ENCODE measurements at regions not wholly inside any gene's neighbourhood (a gene's known extent, or its start where the extent isn't known, plus 50 kb on each side); places are given as distances from the start of the nearest gene placed in this dataset.

DNA sequence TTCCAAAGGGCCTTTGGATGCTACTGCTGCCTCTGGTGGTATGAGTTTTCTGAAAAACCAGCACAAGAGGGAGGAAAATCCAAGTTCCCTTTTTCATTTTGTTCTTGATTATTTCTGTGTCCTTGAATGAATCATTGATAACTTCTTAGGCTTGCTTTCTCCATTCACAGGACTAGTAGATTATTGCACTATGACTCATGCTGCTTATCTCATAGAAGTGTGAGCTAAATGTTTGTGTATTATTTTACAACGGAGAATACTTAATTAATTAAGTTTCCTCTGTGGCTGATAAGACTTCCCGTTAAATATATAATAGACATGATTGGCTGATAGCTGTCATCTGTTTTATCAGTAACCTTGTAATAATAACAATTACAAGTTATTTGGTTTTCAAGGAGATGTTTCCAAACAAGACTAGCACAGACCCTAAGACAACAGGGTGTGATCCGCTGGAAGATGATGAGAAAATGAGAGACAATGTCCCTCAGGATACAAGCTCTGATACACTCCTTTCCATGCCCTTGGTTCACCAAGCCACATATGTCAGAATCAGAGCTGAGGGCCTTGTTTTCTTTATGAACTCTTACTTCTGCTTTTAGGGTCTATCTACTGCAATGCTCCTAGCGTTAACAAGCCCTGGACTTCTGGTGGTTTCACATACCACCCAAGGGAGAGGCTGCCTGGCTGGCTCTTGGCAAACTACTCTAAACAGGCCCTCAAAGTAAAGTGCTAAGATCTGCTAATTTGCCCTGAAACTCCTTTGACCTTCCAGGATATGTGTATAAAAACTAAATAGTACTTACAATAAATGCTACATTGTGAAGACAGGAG is 1078.3 kb downstream of the TTLL7 start:
- no peak overlapping the region for H3K4me3 ChIP-seq
- H3K27ac ChIP-seq = peak overlapping the region in 1 of 2 donors; percentile 11
- TF ChIP-seq, protein P1, sequence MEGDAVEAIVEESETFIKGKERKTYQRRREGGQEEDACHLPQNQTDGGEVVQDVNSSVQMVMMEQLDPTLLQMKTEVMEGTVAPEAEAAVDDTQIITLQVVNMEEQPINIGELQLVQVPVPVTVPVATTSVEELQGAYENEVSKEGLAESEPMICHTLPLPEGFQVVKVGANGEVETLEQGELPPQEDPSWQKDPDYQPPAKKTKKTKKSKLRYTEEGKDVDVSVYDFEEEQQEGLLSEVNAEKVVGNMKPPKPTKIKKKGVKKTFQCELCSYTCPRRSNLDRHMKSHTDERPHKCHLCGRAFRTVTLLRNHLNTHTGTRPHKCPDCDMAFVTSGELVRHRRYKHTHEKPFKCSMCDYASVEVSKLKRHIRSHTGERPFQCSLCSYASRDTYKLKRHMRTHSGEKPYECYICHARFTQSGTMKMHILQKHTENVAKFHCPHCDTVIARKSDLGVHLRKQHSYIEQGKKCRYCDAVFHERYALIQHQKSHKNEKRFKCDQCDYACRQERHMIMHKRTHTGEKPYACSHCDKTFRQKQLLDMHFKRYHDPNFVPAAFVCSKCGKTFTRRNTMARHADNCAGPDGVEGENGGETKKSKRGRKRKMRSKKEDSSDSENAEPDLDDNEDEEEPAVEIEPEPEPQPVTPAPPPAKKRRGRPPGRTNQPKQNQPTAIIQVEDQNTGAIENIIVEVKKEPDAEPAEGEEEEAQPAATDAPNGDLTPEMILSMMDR (IDR thresholded peaks at IDR 0.05) = no peak
- DNase-seq (ENCODE audit: low spot score) = no peak

DNA sequence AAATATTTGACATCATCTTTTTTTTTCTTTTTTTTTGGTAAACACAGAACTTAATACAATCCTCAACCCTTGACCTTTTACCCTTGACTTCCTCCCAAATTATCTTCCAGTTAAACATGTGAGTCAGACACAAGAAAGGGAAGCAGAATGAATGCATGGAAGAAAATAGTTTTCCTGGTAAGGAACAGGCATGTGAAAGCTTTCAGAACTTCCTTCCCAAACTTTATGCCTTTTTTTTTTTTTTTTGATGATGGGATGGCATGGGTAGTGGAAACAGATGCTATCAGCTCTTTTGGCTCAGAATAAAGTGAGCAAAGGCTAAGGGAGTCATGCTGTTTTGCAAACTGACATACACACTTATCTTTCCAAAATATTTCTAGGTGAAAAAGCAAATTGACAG is 1079.1 kb downstream of the TTLL7 start:
- Histone ChIP-seq H3K4me3 (no peak overlapping the region), H3K27ac (no peak overlapping the region)
- TF ChIP-seq, protein P1 (IDR thresholded peaks at IDR 0.05) = no peak
- DNase-seq (ENCODE audit: low spot score) = no peak

DNA sequence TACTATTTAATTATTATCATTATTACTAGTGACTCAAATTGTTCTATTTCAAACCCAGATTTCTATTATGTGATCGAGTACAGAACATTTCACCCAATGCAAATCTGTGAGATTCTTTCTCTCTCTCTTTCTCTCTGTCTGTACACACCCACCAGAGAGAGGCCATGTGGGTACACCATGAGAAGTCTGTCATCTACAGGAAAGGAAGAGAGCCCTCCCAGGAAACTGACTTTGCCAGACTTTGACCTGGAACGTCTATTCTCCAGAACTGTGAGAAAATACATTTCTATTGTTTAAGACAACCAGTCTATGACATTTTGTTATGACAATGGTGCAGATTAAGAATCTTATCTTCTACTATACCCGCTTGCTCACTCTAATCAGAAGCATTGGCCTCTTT is 1091.6 kb downstream of the TTLL7 start:
- Histone ChIP-seq H3K27ac (no peak overlapping the region), H3K4me3 (no peak overlapping the region)
- TF ChIP-seq, protein P1 (IDR thresholded peaks at IDR 0.05) = no peak
- DNase-seq (ENCODE audit: low spot score) = no peak

DNA sequence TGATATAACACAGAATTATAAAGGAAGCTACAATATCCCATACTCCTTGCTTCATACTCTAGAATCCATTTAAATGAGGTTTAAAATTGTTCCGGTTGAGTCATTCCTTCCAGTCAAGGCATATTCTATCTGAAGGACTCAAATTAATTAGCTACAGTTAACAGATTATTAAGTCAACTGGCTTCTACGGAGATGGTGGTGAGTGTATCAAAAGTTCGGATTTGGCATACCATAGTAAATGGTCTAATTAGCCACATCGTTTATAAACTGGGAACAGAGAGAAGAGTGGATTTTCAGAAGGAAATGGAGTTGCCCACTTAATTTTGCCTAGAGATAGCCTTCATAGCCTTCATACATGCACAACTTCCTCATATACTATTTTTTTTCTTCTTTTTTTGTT is 1095.3 kb downstream of the TTLL7 start:
- TF ChIP-seq, protein P1 (IDR thresholded peaks at IDR 0.05) = no peak
- H3K27ac ChIP-seq = no peak overlapping the region

DNA sequence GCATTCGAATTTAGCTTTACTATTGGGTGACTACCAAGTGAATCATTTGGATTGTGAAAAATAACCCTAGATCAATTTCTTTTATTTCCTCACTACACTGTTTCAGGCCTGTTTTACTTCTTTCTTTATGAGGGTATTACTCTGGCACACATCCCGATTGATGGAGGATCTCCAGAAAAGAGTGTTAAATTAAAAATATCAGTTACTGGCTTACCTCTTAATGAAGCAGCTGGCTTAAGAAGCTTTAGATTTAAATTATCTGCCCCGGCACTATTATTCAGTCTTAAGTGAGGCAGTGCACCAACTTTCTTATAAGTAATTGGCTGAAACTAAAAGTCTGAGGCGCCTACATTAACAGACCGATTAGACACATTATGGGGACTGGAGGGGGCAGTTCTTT is 1097.4 kb downstream of the TTLL7 start:
- TF ChIP-seq, protein P1 (IDR thresholded peaks at IDR 0.05) = no peak
- H3K4me3 ChIP-seq = no peak overlapping the region

More for the DNA sequence above, 1095.3 kb downstream of the TTLL7 start:
- H3K4me3 ChIP-seq = no peak overlapping the region
- no peak for DNase-seq (ENCODE audit: low spot score)

DNA sequence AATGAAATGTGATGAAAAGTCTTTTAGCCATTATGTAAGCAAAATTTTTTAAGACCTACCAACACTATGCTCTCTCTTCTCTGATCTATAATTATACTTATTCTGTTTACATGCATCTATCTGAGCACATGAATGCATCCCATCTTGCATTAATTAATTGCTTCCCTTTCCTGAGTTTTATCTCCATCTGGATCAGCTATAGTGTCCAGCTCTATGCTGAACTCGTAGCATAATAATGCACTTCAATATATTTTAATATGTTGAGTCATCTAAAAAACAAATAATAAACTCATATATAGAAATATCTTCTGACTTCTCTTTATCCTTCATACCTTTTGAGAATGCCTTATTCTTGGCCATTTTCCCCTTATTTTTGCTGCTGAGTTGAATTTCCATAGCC is 1097.8 kb downstream of the TTLL7 start:
- TF ChIP-seq, protein P1 (IDR thresholded peaks at IDR 0.05) = no peak
- Histone ChIP-seq H3K4me3 (no peak overlapping the region), H3K27ac (no peak overlapping the region)
- no peak for DNase-seq (ENCODE audit: low spot score)

More for the DNA sequence above, 1097.4 kb downstream of the TTLL7 start:
- no peak for DNase-seq (ENCODE audit: low spot score)
- H3K27ac ChIP-seq = no peak overlapping the region

DNA sequence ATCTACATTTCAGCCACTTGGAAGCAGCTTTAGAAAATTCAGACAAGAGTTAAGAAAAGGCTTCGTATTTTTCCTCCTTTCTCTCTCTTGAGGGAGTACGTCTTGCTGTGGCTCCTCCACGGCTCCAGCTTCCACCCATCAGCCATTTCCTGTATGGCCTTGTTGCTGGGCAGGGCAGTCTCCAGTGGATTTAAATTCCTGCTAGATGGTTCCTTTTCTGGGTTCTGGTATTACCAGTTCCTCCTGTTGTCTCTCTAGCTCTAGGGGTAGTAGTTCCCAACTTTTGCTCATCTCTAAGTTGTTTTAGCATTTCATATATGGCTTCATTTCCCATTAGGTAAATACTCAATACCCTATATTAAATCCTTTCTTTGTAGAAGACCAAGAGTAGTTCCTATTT is 1098.3 kb downstream of the ADGRL2 start:
- Histone ChIP-seq H3K27ac (no peak overlapping the region), H3K4me3 (no peak overlapping the region)
- no peak for DNase-seq (ENCODE audit: low spot score)
- TF ChIP-seq, protein P1 (IDR thresholded peaks at IDR 0.05) = no peak

All from coronary artery (tissue), 2 donors.